ENCODE measurements at regions not wholly inside any gene's neighbourhood (a gene's known extent, or its start where the extent isn't known, plus 50 kb on each side); places are given as distances from the start of the nearest gene placed in this dataset.

- no peak for TF ChIP-seq CTCF (conservative IDR thresholded peaks at IDR 0.05; ENCODE audit: control insufficient read depth, insufficient read depth, low read depth, low read length)
- H3K4me3 ChIP-seq (ENCODE audit: control insufficient read depth, low read depth, low read length), result no peak overlapping the region
- DNase-seq (ENCODE audit: low read depth), result no peak
Observed at GRCh38 chr5:75002271-75002670, 50.1 kb downstream of the GCNT4 start.

GRCh38 chr5:74995926-74996325 is 56.4 kb downstream of the GCNT4 start:
- TF ChIP-seq CTCF (conservative IDR thresholded peaks at IDR 0.05; ENCODE audit: control insufficient read depth, insufficient read depth, low read depth, low read length), result no peak
- no peak overlapping the region for H3K4me3 ChIP-seq (ENCODE audit: control insufficient read depth, low read depth, low read length)
- no peak for DNase-seq (ENCODE audit: low read depth)

- TF ChIP-seq CTCF (conservative IDR thresholded peaks at IDR 0.05; ENCODE audit: control insufficient read depth, insufficient read depth, low read depth, low read length), result no peak
- no peak for DNase-seq (ENCODE audit: low read depth)
- no peak overlapping the region for H3K4me3 ChIP-seq (ENCODE audit: control insufficient read depth, low read depth, low read length)
Observed at GRCh38 chr5:74994826-74995225, 57.5 kb downstream of the GCNT4 start.

GRCh38 chr5:74993743-74994142 is 58.6 kb downstream of the GCNT4 start:
- DNase-seq (ENCODE audit: low read depth), result no peak
- TF ChIP-seq CTCF (conservative IDR thresholded peaks at IDR 0.05; ENCODE audit: control insufficient read depth, insufficient read depth, low read depth, low read length), result no peak
- H3K4me3 ChIP-seq (ENCODE audit: control insufficient read depth, low read depth, low read length), result no peak overlapping the region

GRCh38 chr5:74992791-74993190 is 59.6 kb downstream of the GCNT4 start:
- H3K4me3 ChIP-seq (ENCODE audit: control insufficient read depth, low read depth, low read length), result no peak overlapping the region
- DNase-seq (ENCODE audit: low read depth), result no peak
- no peak for TF ChIP-seq CTCF (conservative IDR thresholded peaks at IDR 0.05; ENCODE audit: control insufficient read depth, insufficient read depth, low read depth, low read length)

- no peak for TF ChIP-seq CTCF (conservative IDR thresholded peaks at IDR 0.05; ENCODE audit: control insufficient read depth, insufficient read depth, low read depth, low read length)
- no peak overlapping the region for H3K4me3 ChIP-seq (ENCODE audit: control insufficient read depth, low read depth, low read length)
- DNase-seq (ENCODE audit: low read depth), result no peak
Observed at GRCh38 chr5:74991522-74991921, 60.8 kb downstream of the GCNT4 start.

GRCh38 chr5:74990194-74990593 is 62.2 kb downstream of the GCNT4 start:
- TF ChIP-seq CTCF (conservative IDR thresholded peaks at IDR 0.05; ENCODE audit: control insufficient read depth, insufficient read depth, low read depth, low read length), result no peak
- DNase-seq (ENCODE audit: low read depth), result no peak
- H3K4me3 ChIP-seq (ENCODE audit: control insufficient read depth, low read depth, low read length), result no peak overlapping the region
